KMS-11 (cell line): ENCODE measurements at regions not wholly inside any gene's neighbourhood (a gene's known extent, or its start where the extent isn't known, plus 50 kb on each side); places are given as distances from the start of the nearest gene placed in this dataset.

Source experiments
- H2AFZ ChIP-seq: fragments of 200-600 bp; sonication (generic); 2 replicates; pipeline ENCODE4 v1.6.1; 2016; ENCODE audit warnings: antibody characterized with exemption, mixed run types, low read depth
- H3K27ac ChIP-seq: fragments of 200-600 bp; sonication (generic); 2 replicates; pipeline ENCODE4 v1.6.1; 2016; ENCODE audit warnings: mild to moderate bottlenecking, mixed run types
- H3K27me3 ChIP-seq: fragments of 200-600 bp; sonication (generic); 2 replicates; pipeline ENCODE4 v1.6.1; 2017; ENCODE audit warnings: mild to moderate bottlenecking, low read depth, mixed run types, moderate library complexity; ENCODE audit not compliant: insufficient read depth
- H3K36me3 ChIP-seq: fragments of 200-600 bp; sonication (generic); 2 replicates; pipeline ENCODE4 v1.6.1; 2017; ENCODE audit warnings: mild to moderate bottlenecking, mixed run types; ENCODE audit not compliant: insufficient read depth
- H3K4me1 ChIP-seq: fragments of 200-600 bp; sonication (generic); 2 replicates; pipeline ENCODE4 v1.6.1; 2016; ENCODE audit warnings: mild to moderate bottlenecking, low read depth, mixed run types; ENCODE audit not compliant: poor library complexity, severe bottlenecking
- H3K4me2 ChIP-seq: fragments of 200-600 bp; sonication (generic); 2 replicates; pipeline ENCODE4 v1.7.0; 2016; ENCODE audit warnings: mild to moderate bottlenecking, mixed run types
- H3K4me3 ChIP-seq: fragments of 200-600 bp; sonication (generic); IDR thresholded peaks from 2 replicates; pipeline ENCODE4 v1.6.1; 2017; ENCODE audit warnings: low read depth, low read length, mixed read lengths; ENCODE audit not compliant: insufficient read depth
- H3K79me2 ChIP-seq: fragments of 200-600 bp; sonication (generic); 2 replicates; pipeline ENCODE4 v1.6.1; 2016; ENCODE audit warnings: low read depth, mixed run types; ENCODE audit not compliant: insufficient read depth
- H3K9ac ChIP-seq: fragments of 200-600 bp; sonication (generic); 2 replicates; pipeline ENCODE4 v1.6.1; 2016; ENCODE audit warnings: mild to moderate bottlenecking, mixed run types
- H4K20me1 ChIP-seq: fragments of 200-600 bp; sonication (generic); 2 replicates; pipeline ENCODE4 v1.6.1; 2016; ENCODE audit warnings: mild to moderate bottlenecking, mixed run types; ENCODE audit not compliant: insufficient read depth
- CTCF ChIP-seq: fragments of 200-600 bp; sonication (generic); conservative IDR thresholded peaks from 2 replicates; pipeline ENCODE4 v1.6.1; 2017; ENCODE audit warnings: low read depth, mild to moderate bottlenecking, antibody characterized with exemption, low read length, moderate library complexity, mixed read lengths

GRCh38 chr6:115220551-115221159 lies 840.0 kb downstream of the FRK start:
- H2AFZ ChIP-seq: no peak overlapping the region
- no peak overlapping the region for H3K4me2 ChIP-seq
- no peaks in the 10 kb centered on the region for H3K79me2 ChIP-seq
- no peaks in the 10 kb centered on the region for H3K36me3 ChIP-seq
- no peak overlapping the region for H3K27ac ChIP-seq
- H3K27me3 ChIP-seq: no peaks in the 10 kb centered on the region
- no peak overlapping the region for H3K4me3 ChIP-seq
- H3K9ac ChIP-seq: no peak overlapping the region
- no peaks in the 10 kb centered on the region for H3K4me1 ChIP-seq
- TF ChIP-seq CTCF: no peak
- H4K20me1 ChIP-seq: no peaks in the 10 kb centered on the region

GRCh38 chr6:115219645-115220044 lies 841.0 kb downstream of the FRK start:
- no peaks in the 10 kb centered on the region for H3K36me3 ChIP-seq
- H3K79me2 ChIP-seq: no peaks in the 10 kb centered on the region
- H3K27ac ChIP-seq: no peak overlapping the region
- TF ChIP-seq CTCF: no peak
- no peak overlapping the region for H3K9ac ChIP-seq
- H4K20me1 ChIP-seq: no peaks in the 10 kb centered on the region
- H3K4me1 ChIP-seq: no peaks in the 10 kb centered on the region
- H3K4me3 ChIP-seq: no peak overlapping the region
- no peak overlapping the region for H2AFZ ChIP-seq
- no peak overlapping the region for H3K4me2 ChIP-seq
- H3K27me3 ChIP-seq: no peaks in the 10 kb centered on the region

- Histone ChIP-seq H3K27me3 (no peaks in the 10 kb centered on the region), H3K4me2 (no peak overlapping the region), H3K4me1 (no peaks in the 10 kb centered on the region), H3K79me2 (no peaks in the 10 kb centered on the region), H3K9ac (no peak overlapping the region), H4K20me1 (no peaks in the 10 kb centered on the region), H3K36me3 (no peaks in the 10 kb centered on the region), H2AFZ (no peak overlapping the region), H3K4me3 (no peak overlapping the region), H3K27ac (no peak overlapping the region)
- TF ChIP-seq CTCF: no peak
Observed at GRCh38 chr6:115216835-115217234, 843.9 kb downstream of the FRK start.

GRCh38 chr6:115214283-115214682 lies 846.4 kb downstream of the FRK start:
- Histone ChIP-seq H3K27me3 (no peaks in the 10 kb centered on the region), H3K9ac (no peak overlapping the region), H3K27ac (no peak overlapping the region), H3K4me1 (no peaks in the 10 kb centered on the region), H2AFZ (no peak overlapping the region), H3K4me3 (no peak overlapping the region), H3K36me3 (no peaks in the 10 kb centered on the region), H4K20me1 (no peaks in the 10 kb centered on the region), H3K4me2 (no peak overlapping the region), H3K79me2 (no peaks in the 10 kb centered on the region)
- no peak for TF ChIP-seq CTCF
